ENCODE measurements at regions not wholly inside any gene's neighbourhood (a gene's known extent, or its start where the extent isn't known, plus 50 kb on each side); places are given as distances from the start of the nearest gene placed in this dataset.

DNA sequence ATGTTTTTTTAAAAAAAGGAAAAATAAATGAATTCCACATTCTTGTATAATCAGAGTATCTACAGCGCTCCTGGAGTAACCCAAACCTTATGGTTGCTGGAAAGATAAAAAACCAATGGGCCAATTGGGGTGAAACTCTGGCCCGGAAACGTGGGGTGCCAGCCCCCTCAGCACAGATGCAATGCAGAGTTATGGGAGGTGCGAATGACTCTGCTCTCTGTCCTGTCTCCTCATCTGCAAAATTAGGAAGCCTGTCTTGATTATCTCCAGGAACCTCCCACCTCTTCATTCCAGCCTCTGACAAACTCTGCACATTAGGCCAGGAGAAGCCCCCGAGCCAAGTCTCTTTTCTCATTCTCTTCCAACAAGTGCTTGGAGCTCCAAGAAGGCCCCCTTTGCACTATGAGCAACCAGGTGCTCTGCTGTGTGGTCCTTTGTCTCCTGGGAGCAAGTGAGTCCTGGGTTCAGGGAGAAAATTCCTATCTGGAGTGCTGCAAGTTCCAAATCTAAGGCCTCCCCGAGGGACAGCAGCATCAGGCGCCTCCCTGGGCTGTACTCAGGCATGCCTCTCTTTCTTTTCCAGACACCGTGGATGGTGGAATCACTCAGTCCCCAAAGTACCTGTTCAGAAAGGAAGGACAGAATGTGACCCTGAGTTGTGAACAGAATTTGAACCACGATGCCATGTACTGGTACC lies 130.5 kb upstream of the PRSS1 start:
- DNase-seq (no peak), ATAC-seq (no peak)
- Mint-ChIP-seq H3K4me3 (peak overlapping the region; percentile 58), H3K9me3 (no peaks in the 10 kb centered on the region), H3K4me1 (peaks cover 10% of the 10 kb centered on the region), H3K27me3 (no peaks in the 10 kb centered on the region), H3K27ac (peak overlapping the region in 1 of 2 donors; percentile 52)

DNA sequence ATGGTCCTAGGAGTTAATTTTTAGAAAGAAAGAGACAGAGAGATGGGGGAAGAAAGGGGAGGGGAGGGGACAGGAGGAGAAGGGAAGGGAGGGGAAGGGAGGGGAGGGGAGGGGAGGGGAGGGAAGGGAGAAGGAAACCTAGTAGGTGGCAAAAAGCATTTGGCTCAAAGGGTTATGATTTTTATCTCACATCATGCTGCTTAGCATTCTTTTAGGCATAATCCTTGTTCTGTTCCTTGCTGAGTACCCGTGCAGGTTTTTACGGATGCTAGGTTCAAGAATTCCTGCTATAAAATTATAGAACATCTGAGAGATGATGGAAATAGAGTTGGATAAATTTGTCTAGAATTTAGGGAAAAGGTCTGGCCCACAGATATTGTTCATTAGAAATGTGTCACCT lies 132.4 kb upstream of the PRSS1 start:
- no peak overlapping the region for H3K27ac Mint-ChIP-seq
- peak overlapping the region; percentile 21 to 64 for H3K4me3 Mint-ChIP-seq
- DNase-seq (no peak), ATAC-seq (no peak)
- H3K27me3 Mint-ChIP-seq, result no peaks in the 10 kb centered on the region
- peaks cover 10% of the 10 kb centered on the region for H3K4me1 Mint-ChIP-seq
- H3K9me3 Mint-ChIP-seq, result no peaks in the 10 kb centered on the region

DNA sequence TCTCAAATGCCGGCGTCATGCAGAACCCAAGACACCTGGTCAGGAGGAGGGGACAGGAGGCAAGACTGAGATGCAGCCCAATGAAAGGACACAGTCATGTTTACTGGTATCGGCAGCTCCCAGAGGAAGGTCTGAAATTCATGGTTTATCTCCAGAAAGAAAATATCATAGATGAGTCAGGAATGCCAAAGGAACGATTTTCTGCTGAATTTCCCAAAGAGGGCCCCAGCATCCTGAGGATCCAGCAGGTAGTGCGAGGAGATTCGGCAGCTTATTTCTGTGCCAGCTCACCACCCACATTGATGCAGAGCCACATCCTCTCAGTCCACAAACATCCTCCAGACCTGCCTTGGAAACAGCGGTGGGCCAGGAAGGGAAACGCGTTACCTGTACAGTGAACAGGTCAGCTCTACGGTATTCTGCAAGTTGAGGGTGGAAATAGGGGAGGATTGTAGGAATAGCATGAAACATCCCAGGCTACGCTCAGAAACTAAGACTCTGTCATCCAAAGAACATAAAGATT lies 133.1 kb upstream of the PRSS1 start:
- Mint-ChIP-seq H3K9me3 (no peaks in the 10 kb centered on the region), H3K27me3 (no peaks in the 10 kb centered on the region), H3K4me3 (peak overlapping the region; percentile 63 to 64), H3K4me1 (peaks cover 10% of the 10 kb centered on the region), H3K27ac (no peak overlapping the region)
- DNase-seq, result no peak
- no peak for ATAC-seq

DNA sequence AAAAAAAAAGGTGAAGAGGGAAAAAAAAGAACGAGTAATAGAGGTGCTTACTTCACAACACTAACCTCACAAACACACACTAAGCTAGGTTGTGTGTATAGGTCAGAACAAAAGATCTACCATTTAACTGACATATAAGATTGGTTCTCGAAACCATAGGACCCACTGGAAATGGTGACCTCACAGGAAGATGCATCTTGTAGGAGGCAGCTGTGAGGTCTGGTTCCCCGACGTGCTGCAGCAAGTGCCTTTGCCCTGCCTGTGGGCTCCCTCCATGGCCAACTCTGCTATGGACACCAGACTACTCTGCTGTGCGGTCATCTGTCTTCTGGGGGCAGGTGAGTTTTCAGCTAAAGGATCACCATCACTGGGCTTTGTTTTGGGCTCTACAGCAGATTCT lies 133.8 kb upstream of the PRSS1 start:
- Mint-ChIP-seq H3K4me1 (peaks cover 10% of the 10 kb centered on the region), H3K4me3 (peak overlapping the region; percentile 22 to 63), H3K27ac (peak overlapping the region in 1 of 2 donors; percentile 91), H3K9me3 (no peaks in the 10 kb centered on the region), H3K27me3 (no peaks in the 10 kb centered on the region)
- no peak for ATAC-seq
- no peak for DNase-seq

DNA sequence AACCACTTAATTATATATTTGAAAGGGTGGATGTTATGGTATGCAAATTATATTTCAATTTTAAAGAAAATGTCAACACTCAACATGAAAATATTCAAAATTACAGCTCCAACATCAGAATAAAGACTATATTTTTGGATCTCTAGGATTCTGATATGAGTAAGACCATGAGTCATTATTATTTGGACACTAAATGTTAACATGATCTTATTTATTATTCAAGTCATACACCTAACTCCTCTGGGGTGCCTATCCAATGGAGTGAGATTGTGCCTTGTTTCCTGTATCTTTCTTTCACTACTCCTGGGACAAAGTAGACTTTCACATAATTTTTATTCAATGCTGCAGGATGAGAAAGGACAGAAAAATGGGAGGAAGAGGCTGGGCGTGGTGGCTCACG lies 135.2 kb upstream of the PRSS1 start:
- Mint-ChIP-seq H3K4me3 (peak overlapping the region in 1 of 2 donors; percentile 44), H3K4me1 (peaks cover 13% of the 10 kb centered on the region), H3K27ac (no peak overlapping the region), H3K27me3 (peaks cover 4% of the 10 kb centered on the region), H3K9me3 (no peaks in the 10 kb centered on the region)
- DNase-seq, result no peak
- ATAC-seq, result no peak

DNA sequence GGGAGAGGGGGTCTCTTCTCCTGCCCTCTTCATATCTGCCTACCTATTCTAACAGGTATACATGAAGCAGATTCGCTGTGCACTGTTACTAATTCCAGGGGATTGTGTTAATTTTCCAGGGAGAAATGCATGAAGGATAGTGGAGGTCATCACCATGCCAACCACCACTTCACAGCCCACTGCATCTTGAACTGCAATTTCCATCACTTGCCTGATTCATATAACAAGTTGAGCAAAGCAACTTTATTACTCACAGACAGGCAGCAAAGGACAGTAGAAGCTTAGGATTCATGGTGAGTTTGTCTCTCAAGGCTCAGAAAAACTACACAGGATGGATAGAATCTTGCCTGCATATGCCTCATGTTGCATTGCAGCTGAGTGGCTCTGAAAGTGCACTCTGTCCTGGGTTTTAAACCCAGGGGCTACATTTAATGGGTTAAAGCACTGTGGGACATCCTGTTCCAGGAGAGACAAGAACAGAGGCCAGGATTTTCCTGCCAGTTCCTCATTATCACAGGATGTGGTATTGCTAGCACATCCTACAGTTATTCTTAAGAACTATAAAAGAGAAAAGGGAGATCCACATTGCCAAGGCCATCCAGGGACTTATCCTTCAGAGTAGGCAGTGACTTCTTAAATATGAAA lies 136.9 kb upstream of the PRSS1 start:
- DNase-seq (no peak), ATAC-seq (no peak)
- H3K4me1 Mint-ChIP-seq, result peaks cover 16% of the 10 kb centered on the region
- no peak overlapping the region for H3K4me3 Mint-ChIP-seq
- H3K27ac Mint-ChIP-seq, result peak overlapping the region in 1 of 2 donors; percentile 19
- no peaks in the 10 kb centered on the region for H3K9me3 Mint-ChIP-seq
- peaks cover 7% of the 10 kb centered on the region for H3K27me3 Mint-ChIP-seq

DNA sequence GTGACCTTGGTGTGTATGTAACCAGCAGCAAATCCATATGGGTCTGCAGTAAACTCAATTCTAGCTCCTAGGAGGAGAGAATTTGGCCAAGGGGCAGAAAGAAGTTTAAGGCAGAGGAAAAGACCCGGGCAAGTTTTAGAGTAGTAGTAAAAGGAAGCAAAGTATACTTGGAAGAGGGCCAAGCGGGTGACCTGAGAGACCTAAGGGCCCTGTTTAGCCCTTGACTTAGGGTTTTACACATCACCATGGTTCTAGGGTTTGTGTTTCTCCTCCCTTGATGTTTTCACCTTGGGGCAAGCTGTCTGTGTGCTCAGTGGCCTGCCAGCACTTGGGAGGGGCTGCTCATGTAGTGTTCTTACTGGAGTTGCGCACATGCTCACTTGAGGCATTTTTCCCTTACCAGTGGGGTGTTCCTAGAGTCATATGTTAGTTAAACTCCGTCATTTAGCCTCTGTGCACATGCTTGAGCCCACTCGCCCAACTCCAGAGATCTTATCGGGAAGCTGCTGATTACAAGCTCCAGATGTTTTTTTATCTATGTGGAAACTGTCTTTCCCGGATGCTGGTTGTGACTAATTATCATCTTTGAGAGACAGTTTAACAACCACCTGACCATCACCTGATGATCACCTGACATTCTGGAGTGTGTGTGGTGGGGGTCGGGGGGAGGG lies 137.6 kb upstream of the PRSS1 start:
- peaks cover 16% of the 10 kb centered on the region for H3K4me1 Mint-ChIP-seq
- ATAC-seq (no peak), DNase-seq (no peak)
- H3K27ac Mint-ChIP-seq, result no peak overlapping the region
- peaks cover 7% of the 10 kb centered on the region for H3K27me3 Mint-ChIP-seq
- H3K4me3 Mint-ChIP-seq, result no peak overlapping the region
- no peaks in the 10 kb centered on the region for H3K9me3 Mint-ChIP-seq

DNA sequence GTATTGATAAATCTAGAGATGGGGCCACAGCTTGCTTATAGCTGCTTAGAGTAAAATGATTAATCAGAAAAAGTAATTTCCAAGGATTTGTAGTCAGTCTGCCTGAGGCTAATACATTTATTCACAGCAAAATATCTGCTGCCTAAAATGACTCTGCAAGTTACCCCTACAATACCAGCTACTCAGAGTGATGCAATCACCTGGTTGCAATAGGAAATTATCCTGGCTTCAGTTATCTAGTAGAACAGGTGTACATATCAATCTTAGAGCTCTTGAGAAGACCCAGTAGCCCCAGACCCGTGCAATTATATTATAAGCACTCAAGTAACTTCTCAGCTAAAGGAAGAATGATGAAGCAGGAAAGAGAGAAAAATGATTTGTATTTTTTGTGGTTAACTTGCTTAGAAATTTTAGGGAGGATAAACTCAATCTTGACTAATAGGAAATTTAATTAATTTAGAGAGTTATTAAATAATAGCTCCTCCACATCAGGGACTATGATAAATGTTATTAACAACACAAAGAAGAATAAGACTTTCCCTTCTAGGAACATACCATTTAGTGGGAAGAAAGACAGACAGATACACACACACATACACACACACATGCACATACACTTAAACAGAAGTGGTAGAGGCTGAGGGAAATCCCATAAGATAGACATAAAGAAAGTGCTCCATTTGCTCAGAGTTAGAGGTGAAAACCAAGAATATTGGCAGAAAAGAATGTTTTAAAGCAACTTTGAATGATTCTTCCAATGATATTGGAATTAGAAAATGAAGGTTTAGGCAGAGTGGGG lies 140.4 kb upstream of the PRSS1 start:
- Mint-ChIP-seq H3K4me3 (no peak overlapping the region), H3K9me3 (no peaks in the 10 kb centered on the region), H3K27ac (peak overlapping the region in 1 of 2 donors; percentile 64)

DNA sequence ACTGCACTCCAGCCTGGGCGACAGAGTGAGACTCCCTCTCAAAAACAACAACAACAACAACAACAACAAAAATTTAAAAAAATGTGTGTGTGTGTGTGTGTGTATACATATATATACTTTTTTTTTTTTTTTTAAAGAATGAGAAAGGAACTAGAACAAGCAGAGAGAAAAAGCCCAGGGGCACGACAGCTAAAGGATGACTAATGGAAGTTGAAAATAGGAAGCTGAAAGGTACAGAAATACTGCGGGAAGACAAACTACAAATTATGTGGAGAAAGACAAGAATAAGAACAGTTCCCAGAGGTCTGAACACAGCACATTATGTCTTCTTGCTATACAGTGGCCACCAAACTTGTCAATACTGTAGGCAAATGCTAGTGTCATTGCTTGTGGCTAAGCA lies 141.9 kb upstream of the PRSS1 start:
- no peak overlapping the region for H3K4me3 Mint-ChIP-seq
- no peak overlapping the region for H3K27ac Mint-ChIP-seq
- H3K27me3 Mint-ChIP-seq, result peaks cover 7% of the 10 kb centered on the region
- ATAC-seq (no peak), DNase-seq (no peak)
- no peaks in the 10 kb centered on the region for H3K9me3 Mint-ChIP-seq
- peaks cover 6% of the 10 kb centered on the region for H3K4me1 Mint-ChIP-seq

More for the DNA sequence above, 140.4 kb upstream of the PRSS1 start:
- H3K27me3 Mint-ChIP-seq, result peaks cover 7% of the 10 kb centered on the region
- no peak for DNase-seq
- ATAC-seq, result peak; percentile 45
- peaks cover 6% of the 10 kb centered on the region for H3K4me1 Mint-ChIP-seq

DNA sequence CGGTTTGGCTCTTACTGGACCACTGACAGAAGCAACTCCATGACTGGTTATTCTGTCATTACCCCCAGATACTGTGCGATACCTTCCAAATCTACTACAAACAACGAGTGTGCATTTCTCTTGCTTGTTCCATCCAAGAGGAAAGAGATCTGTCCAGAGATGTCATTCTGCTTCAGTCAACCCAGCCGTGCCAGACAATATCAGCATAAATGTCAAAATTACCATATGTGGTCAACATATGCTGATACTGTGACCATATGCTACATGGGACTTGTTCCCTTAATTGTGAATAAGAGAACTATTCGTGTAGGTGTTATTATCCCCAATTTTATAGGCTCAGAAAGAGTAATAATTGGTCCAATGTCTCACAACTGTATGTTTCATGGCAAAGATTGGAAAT lies 143.2 kb upstream of the PRSS1 start:
- Mint-ChIP-seq H3K9me3 (no peaks in the 10 kb centered on the region), H3K4me1 (peaks cover 6% of the 10 kb centered on the region), H3K27ac (no peak overlapping the region), H3K27me3 (peaks cover 7% of the 10 kb centered on the region), H3K4me3 (no peak overlapping the region)
- DNase-seq (no peak), ATAC-seq (no peak)

DNA sequence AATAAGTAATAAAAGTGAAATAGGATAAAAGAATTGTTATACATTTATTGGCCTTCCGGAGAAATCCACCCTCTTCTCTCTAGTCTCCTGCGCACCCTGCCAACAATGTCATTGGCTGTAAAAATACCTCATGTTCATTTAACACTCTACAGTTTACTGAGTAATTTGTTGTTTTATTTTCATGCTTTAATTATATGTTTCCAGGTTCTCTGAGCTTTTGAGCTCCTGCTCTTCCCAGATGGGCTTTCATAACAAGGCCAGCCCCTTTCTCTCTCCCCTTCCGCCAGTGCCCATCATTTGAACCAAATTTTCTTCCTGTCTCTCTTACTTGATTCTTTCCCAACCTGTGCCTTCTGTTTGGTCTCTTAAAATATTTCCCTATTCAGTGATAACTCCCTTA lies 144.6 kb upstream of the PRSS1 start:
- Mint-ChIP-seq H3K9me3 (no peaks in the 10 kb centered on the region), H3K4me3 (no peak overlapping the region), H3K27me3 (peaks cover 7% of the 10 kb centered on the region), H3K4me1 (peaks cover 6% of the 10 kb centered on the region), H3K27ac (peak overlapping the region in 1 of 2 donors; percentile 10)
- DNase-seq (no peak), ATAC-seq (no peak)

DNA sequence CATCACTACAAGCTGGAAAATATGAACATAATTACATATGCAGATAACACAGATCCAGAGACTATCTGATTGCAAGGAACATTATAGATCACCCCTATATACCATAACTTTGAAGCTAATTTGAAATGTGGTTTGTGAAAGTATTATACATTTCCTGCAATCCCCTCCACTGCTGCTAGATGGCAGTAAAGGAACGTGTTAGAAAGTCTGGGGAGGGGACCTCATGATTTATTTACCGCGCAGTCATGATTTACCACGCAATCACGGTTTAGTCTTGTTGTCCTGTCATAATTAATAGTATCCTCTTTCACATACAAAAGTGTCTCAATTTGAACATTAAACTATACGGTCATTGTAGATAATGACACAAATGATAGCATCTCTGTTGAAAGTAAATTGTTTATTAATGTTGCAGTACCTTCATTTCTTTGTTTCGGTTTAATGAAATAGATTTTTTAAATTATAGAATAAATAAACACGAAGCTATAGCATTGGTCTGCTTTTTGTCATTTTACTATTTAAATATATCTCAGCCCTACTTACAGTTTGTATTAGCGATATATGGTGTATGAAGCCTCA lies 145.3 kb upstream of the PRSS1 start:
- H3K27me3 Mint-ChIP-seq, result peaks cover 2% of the 10 kb centered on the region
- H3K4me3 Mint-ChIP-seq, result peak overlapping the region in 1 of 2 donors; percentile 50
- peaks cover under 1% of the 10 kb centered on the region for H3K4me1 Mint-ChIP-seq
- H3K27ac Mint-ChIP-seq, result no peak overlapping the region
- DNase-seq (peak; percentile 37 to 38), ATAC-seq (peak; percentile 59)
- no peaks in the 10 kb centered on the region for H3K9me3 Mint-ChIP-seq

DNA sequence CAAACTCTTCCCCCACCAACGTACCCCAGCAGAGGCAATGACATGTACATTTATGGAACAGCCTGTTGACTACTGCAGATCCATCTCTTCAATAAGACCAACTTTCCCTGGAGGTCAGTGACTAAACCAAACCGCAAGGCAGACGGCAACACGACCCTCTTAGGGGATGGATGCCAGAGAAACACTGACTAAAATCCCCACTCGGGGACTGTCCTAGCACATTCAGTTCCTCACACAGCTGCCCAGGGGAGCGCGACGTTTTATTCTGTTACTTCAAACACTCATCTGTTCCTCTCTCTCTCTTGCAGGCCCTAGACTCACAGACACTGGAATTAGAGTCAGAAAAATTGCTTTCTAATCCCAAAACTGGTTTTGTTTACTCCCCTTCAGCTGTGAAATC lies 146.5 kb upstream of the PRSS1 start:
- ATAC-seq (no peak), DNase-seq (no peak)
- Mint-ChIP-seq H3K4me1 (no peaks in the 10 kb centered on the region), H3K27ac (no peak overlapping the region), H3K9me3 (no peaks in the 10 kb centered on the region), H3K27me3 (no peaks in the 10 kb centered on the region), H3K4me3 (no peak overlapping the region)

DNA sequence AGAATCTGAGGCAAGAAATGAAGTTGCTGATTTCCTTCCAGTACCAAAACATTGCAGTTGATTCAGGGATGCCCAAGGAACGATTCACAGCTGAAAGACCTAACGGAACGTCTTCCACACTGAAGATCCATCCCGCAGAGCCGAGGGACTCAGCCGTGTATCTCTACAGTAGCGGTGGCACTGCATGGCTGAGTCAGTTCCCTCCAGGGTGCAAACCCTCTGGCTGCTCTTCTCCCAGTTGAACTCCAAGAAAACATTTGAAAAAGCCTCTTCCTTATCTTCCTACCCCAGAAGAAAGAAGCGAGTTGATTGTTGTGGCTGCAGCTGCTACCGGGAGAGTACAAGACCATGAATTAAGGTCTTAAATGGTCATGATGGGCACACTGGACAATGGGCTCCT lies 147.1 kb upstream of the PRSS1 start:
- no peak overlapping the region for H3K4me3 Mint-ChIP-seq
- H3K9me3 Mint-ChIP-seq, result no peaks in the 10 kb centered on the region
- H3K27me3 Mint-ChIP-seq, result no peaks in the 10 kb centered on the region
- DNase-seq, result no peak
- ATAC-seq, result no peak
- no peaks in the 10 kb centered on the region for H3K4me1 Mint-ChIP-seq
- H3K27ac Mint-ChIP-seq, result no peak overlapping the region

DNA sequence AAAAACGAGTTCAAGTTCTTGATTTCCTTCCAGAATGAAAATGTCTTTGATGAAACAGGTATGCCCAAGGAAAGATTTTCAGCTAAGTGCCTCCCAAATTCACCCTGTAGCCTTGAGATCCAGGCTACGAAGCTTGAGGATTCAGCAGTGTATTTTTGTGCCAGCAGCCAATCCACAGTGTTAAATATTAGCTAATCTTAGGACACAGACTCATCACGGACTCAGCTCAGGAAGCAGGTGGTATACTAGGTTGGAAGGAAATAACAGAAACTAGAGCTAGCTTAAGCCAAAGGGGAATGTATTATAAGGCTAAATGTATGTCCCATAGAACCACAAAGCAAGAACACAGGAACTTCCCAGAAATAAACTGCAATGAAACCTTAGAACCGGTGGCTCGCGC lies 151.0 kb upstream of the PRSS1 start:
- no peaks in the 10 kb centered on the region for H3K9me3 Mint-ChIP-seq
- no peak for DNase-seq
- ATAC-seq, result no peak
- no peaks in the 10 kb centered on the region for H3K27me3 Mint-ChIP-seq
- no peaks in the 10 kb centered on the region for H3K4me1 Mint-ChIP-seq
- no peak overlapping the region for H3K27ac Mint-ChIP-seq
- no peak overlapping the region for H3K4me3 Mint-ChIP-seq
